Sigmoid colon (tissue), 6 donors: ENCODE measurements at regions not wholly inside any gene's neighbourhood (a gene's known extent, or its start where the extent isn't known, plus 50 kb on each side); places are given as distances from the start of the nearest gene placed in this dataset.

Experiments used
- DNase-seq: peaks from one replicate; pipeline ENCODE4 v3.0.0-alpha.2; 2019
- H3K27ac ChIP-seq, 4 donors: fragments of 200-600 bp; sonication (generic); one replicate each; pipeline ENCODE4 v1.5.1; 2016 to 2019; ENCODE audit warnings: mild to moderate bottlenecking in 1 of 4
- H3K27me3 ChIP-seq, 3 donors: fragments of 200-600 bp; sonication (generic); one replicate each; pipeline ENCODE4 v1.5.1; 2019; ENCODE audit warnings: mild to moderate bottlenecking in 1 of 3
- H3K36me3 ChIP-seq, 4 donors: fragments of 200-600 bp; sonication (generic); one replicate each; pipeline ENCODE4 v1.5.1; 2016 to 2019
- H3K4me1 ChIP-seq, 4 donors: fragments of 200-600 bp; sonication (generic); one replicate each; pipeline ENCODE4 v1.5.1; 2017 to 2019
- H3K4me3 ChIP-seq, 4 donors: fragments of 200-600 bp; sonication (generic); one replicate each; pipeline ENCODE4 v1.5.1; 2017 to 2019; ENCODE audit warnings: mild to moderate bottlenecking in 2 of 4, moderate library complexity in 1 of 4
- H3K9me3 ChIP-seq, 4 donors: fragments of 200-600 bp in 3 of 4; sonication (generic) in 3 of 4; one replicate each; pipeline versions ENCODE4 v1.5.1 to v1.6.1; 2013 to 2019
- CTCF ChIP-seq, 4 experiments: fragments of 450-650 bp in 3 of 4; fragments of 200-600 bp in 1 of 4; IDR thresholded peaks; one replicate each; pipeline ENCODE4 v1.5.1; 2016 to 2019; ENCODE audit warnings: antibody characterized with exemption in 4 of 4, mild to moderate bottlenecking in 3 of 4, moderate library complexity in 2 of 4
- EP300 ChIP-seq, 4 donors: sonication (generic); formaldehyde crosslinking; IDR thresholded peaks; one replicate each; pipeline ENCODE4 v1.6.1; 2017; ENCODE audit warnings: antibody characterized with exemption in 4 of 4
- POLR2A ChIP-seq, 2 donors: fragments of 450-650 bp; IDR thresholded peaks; one replicate each; pipeline ENCODE4 v1.6.1; 2016; ENCODE audit warnings: antibody characterized with exemption in 2 of 2, mild to moderate bottlenecking in 2 of 2, moderate library complexity in 2 of 2
- POLR2AphosphoS5 ChIP-seq, 4 donors: sonication (generic); formaldehyde crosslinking; IDR thresholded peaks; one replicate each; pipeline ENCODE4 v1.6.1; 2017; ENCODE audit warnings: antibody characterized with exemption in 4 of 4
- WGBS, 2 donors: extraction: QIAGEN DNeasy Blood & Tissue Kit; methylation state at CpG; one replicate each; pipeline ENCODE4 v1.1.7; 2013; 5-methylcytosine and 5-hydroxymethylcytosine counted together
- intact Hi-C: fragments of 100-400 bp; cut with DNase I; formaldehyde crosslinking; loops from one replicate; pipeline ENCODE4 v1.15.1; 2023
- donor health status: healthy with polysubstance abuse.
- donor health status: healthy.

DNA sequence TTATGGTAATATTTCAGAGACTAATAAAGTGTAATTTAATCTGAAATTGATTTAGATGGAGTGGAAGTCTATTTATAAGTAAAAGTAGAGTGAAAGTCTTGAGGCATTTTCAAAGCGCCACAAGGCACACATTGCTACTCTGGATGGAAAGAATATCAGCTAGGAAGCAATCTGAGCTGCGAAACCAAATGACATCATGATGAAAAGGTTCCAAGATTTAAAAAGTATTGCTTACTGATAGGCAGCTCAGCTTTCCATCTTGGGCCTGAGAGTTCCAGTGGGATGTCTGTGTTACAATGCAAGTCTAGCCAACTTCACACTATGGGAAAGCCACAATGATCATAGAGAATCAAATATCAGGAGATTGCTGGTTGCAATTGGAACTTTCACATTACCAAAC lies 126.9 kb upstream of the VGLL2 start:
- no peaks in the 10 kb centered on the region for H3K27me3 ChIP-seq
- intact Hi-C loops, result no loop called here
- no peak for DNase-seq
- no peak overlapping the region for H3K4me3 ChIP-seq
- peaks cover 0 to 19% (median 8%) of the 10 kb centered on the region in 4 donors for H3K4me1 ChIP-seq
- peak overlapping the region in 2 of 4 donors; percentile 37 to 57 for H3K27ac ChIP-seq
- H3K36me3 ChIP-seq, result no peaks in the 10 kb centered on the region
- 84 to 85% methylated on average over 2 of the region's 2 CpGs for WGBS, 2 donors
- H3K9me3 ChIP-seq, result no peaks in the 10 kb centered on the region
- TF ChIP-seq CTCF (IDR thresholded peaks at IDR 0.05), result no peak
- TF ChIP-seq EP300 (IDR thresholded peaks at IDR 0.05), result no peak
- no peak for TF ChIP-seq POLR2AphosphoS5 (IDR thresholded peaks at IDR 0.05)

- TF ChIP-seq POLR2AphosphoS5 (IDR thresholded peaks at IDR 0.05) (peak in 3 of 4 donors; percentile 39 to 67 (median 45)), CTCF (IDR thresholded peaks at IDR 0.05) (no peak), POLR2A (IDR thresholded peaks at IDR 0.05) (no peak), EP300 (IDR thresholded peaks at IDR 0.05) (peak in 2 of 4 donors; percentile 44 to 85)
- H3K27me3 ChIP-seq, result no peaks in the 10 kb centered on the region
- peaks cover 0 to 19% (median 8%) of the 10 kb centered on the region in 4 donors for H3K4me1 ChIP-seq
- peak overlapping the region in 2 of 4 donors; percentile 37 to 57 for H3K27ac ChIP-seq
- H3K4me3 ChIP-seq, result no peak overlapping the region
- no peak for DNase-seq
- H3K9me3 ChIP-seq, result no peaks in the 10 kb centered on the region
- intact Hi-C loops, result no loop called here
- H3K36me3 ChIP-seq, result no peaks in the 10 kb centered on the region
Measured at GRCh38 chr6:117138920-117139319, 126.4 kb upstream of the VGLL2 start.

GRCh38 chr6:117142142-117142541 lies 123.2 kb upstream of the VGLL2 start:
- Histone ChIP-seq H3K4me1 (peaks cover 0 to 19% (median 6%) of the 10 kb centered on the region in 4 donors), H3K4me3 (no peak overlapping the region), H3K9me3 (no peaks in the 10 kb centered on the region), H3K27me3 (no peaks in the 10 kb centered on the region), H3K36me3 (no peaks in the 10 kb centered on the region), H3K27ac (no peak overlapping the region)
- intact Hi-C loops, result no loop called here
- WGBS, 2 donors, result 80 to 89% methylated on average over 3 of the region's 3 CpGs
- DNase-seq, result no peak
- no peak for TF ChIP-seq CTCF (IDR thresholded peaks at IDR 0.05)
- TF ChIP-seq EP300 (IDR thresholded peaks at IDR 0.05), result no peak
- no peak for TF ChIP-seq POLR2A (IDR thresholded peaks at IDR 0.05)
- TF ChIP-seq POLR2AphosphoS5 (IDR thresholded peaks at IDR 0.05), result no peak

DNA sequence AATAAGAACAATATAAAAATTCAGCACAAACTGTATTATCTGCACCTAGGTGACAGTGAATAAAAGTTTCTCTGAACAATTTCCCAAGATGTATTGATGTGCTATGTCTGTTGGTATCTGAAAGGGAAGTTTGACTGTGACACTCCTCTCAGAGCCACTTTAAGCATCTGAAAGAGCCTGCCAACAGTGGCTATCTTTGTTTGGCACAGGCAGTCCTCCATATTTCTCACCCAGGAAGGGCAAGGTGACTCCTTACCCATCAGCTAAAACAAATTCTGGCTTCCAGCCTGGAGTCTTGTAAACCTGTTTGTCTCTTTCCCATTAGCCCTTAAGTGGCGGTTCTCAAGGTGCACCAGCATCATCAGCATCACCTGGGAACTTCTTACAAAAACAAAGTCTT lies 122.4 kb upstream of the VGLL2 start:
- intact Hi-C loops, result no loop called here
- no peak for DNase-seq

More for the DNA sequence above, 122.4 kb upstream of the VGLL2 start:
- WGBS, 2 donors, result 87 to 89% methylated on average over 1 of the region's 1 CpG
- Histone ChIP-seq H3K27me3 (no peaks in the 10 kb centered on the region), H3K4me1 (peaks cover 0 to 19% (median 6%) of the 10 kb centered on the region in 4 donors), H3K4me3 (no peak overlapping the region), H3K9me3 (no peaks in the 10 kb centered on the region), H3K36me3 (no peaks in the 10 kb centered on the region), H3K27ac (no peak overlapping the region)
- TF ChIP-seq POLR2AphosphoS5 (IDR thresholded peaks at IDR 0.05) (no peak), POLR2A (IDR thresholded peaks at IDR 0.05) (no peak), CTCF (IDR thresholded peaks at IDR 0.05) (no peak), EP300 (IDR thresholded peaks at IDR 0.05) (no peak)
